OCI-LY7 (cell line): ENCODE measurements at regions not wholly inside any gene's neighbourhood (a gene's known extent, or its start where the extent isn't known, plus 50 kb on each side); places are given as distances from the start of the nearest gene placed in this dataset.

ENCODE experiments used
- EZH2phosphoT487 ChIP-seq: fragments of 200-600 bp; sonication (generic); IDR thresholded peaks from 2 replicates; pipeline ENCODE4 v1.6.1; 2018; ENCODE audit warnings: low read depth, borderline replicate concordance, mild to moderate bottlenecking, mixed run types, antibody characterized with exemption, low read length, moderate library complexity, mixed read lengths
- TF ChIP-seq, protein P1 (sequence below): fragments of 200-600 bp; sonication (generic); conservative IDR thresholded peaks from 2 replicates; pipeline ENCODE4 v1.5.1; 2014; ENCODE audit warnings: mild to moderate bottlenecking, antibody characterized with exemption, low read length, moderate library complexity, mixed read lengths

GRCh38 chr6:67775333-67775732 is 859.7 kb upstream of the ADGRB3 start:
- TF ChIP-seq, protein P1, sequence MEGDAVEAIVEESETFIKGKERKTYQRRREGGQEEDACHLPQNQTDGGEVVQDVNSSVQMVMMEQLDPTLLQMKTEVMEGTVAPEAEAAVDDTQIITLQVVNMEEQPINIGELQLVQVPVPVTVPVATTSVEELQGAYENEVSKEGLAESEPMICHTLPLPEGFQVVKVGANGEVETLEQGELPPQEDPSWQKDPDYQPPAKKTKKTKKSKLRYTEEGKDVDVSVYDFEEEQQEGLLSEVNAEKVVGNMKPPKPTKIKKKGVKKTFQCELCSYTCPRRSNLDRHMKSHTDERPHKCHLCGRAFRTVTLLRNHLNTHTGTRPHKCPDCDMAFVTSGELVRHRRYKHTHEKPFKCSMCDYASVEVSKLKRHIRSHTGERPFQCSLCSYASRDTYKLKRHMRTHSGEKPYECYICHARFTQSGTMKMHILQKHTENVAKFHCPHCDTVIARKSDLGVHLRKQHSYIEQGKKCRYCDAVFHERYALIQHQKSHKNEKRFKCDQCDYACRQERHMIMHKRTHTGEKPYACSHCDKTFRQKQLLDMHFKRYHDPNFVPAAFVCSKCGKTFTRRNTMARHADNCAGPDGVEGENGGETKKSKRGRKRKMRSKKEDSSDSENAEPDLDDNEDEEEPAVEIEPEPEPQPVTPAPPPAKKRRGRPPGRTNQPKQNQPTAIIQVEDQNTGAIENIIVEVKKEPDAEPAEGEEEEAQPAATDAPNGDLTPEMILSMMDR, result no peak
- no peak for TF ChIP-seq EZH2phosphoT487
